ELR (cell line): ENCODE measurements at regions not wholly inside any gene's neighbourhood (a gene's known extent, or its start where the extent isn't known, plus 50 kb on each side); places are given as distances from the start of the nearest gene placed in this dataset.
A peak's percentile ranks its signal among the peaks of the same experiment; 100 is the strongest.

Source experiments
- DNase-seq: peaks from one replicate; pipeline ENCODE4 v3.0.0-alpha.2; 2015; ENCODE audit warnings: low read depth

- no peak for DNase-seq
These were observed 187.4 kb upstream of the STAC start for GRCh38 chr3:36192901-36193300.

GRCh38 chr3:36193448-36193847 lies 186.9 kb upstream of the STAC start:
- DNase-seq: peak; percentile 20

- DNase-seq: peak; percentile 39
These were observed 184.2 kb upstream of the STAC start for GRCh38 chr3:36196058-36196457.

GRCh38 chr3:36197151-36197550 lies 183.2 kb upstream of the STAC start:
- no peak for DNase-seq

GRCh38 chr3:36201546-36201945 lies 178.8 kb upstream of the STAC start:
- DNase-seq: no peak

GRCh38 chr3:36206956-36207580 lies 173.2 kb upstream of the STAC start:
- no peak for DNase-seq

GRCh38 chr3:36210840-36211651 lies 169.3 kb upstream of the STAC start:
- DNase-seq: peak; percentile 1

- DNase-seq: no peak
These were observed 168.7 kb upstream of the STAC start for GRCh38 chr3:36211652-36211999.

GRCh38 chr3:36212251-36212650 lies 168.1 kb upstream of the STAC start:
- peak; percentile 50 for DNase-seq

- no peak for DNase-seq
These were observed 165.8 kb upstream of the STAC start for GRCh38 chr3:36214460-36214859.

- no peak for DNase-seq
These were observed 165.1 kb upstream of the STAC start for GRCh38 chr3:36215241-36215640.

- DNase-seq: peak; percentile 60
These were observed 160.9 kb upstream of the STAC start for GRCh38 chr3:36219398-36219797.

GRCh38 chr3:36220173-36220572 lies 160.1 kb upstream of the STAC start:
- DNase-seq: no peak

- DNase-seq: no peak
These were observed 158.3 kb upstream of the STAC start for GRCh38 chr3:36221975-36222374.

GRCh38 chr3:36227980-36228379 lies 152.3 kb upstream of the STAC start:
- DNase-seq: no peak

- no peak for DNase-seq
These were observed 150.8 kb upstream of the STAC start for GRCh38 chr3:36229496-36229895.

- DNase-seq: no peak
These were observed 147.4 kb upstream of the STAC start for GRCh38 chr3:36232797-36233489.

- DNase-seq: peak; percentile 64
These were observed 135.6 kb upstream of the STAC start for GRCh38 chr3:36244728-36245127.

GRCh38 chr3:36248374-36248773 lies 131.9 kb upstream of the STAC start:
- no peak for DNase-seq

GRCh38 chr3:36250191-36250590 lies 130.1 kb upstream of the STAC start:
- DNase-seq: no peak

GRCh38 chr3:36257158-36257852 lies 123.0 kb upstream of the STAC start:
- DNase-seq: no peak

- no peak for DNase-seq
These were observed 121.9 kb upstream of the STAC start for GRCh38 chr3:36258421-36258820.

- DNase-seq: no peak
These were observed 120.7 kb upstream of the STAC start for GRCh38 chr3:36259580-36259979.
